GM21526 (cell line): ENCODE measurements at regions not wholly inside any gene's neighbourhood (a gene's known extent, or its start where the extent isn't known, plus 50 kb on each side); places are given as distances from the start of the nearest gene placed in this dataset.

Source experiments
- ATAC-seq: cut with Tn5 transposase; IDR thresholded peaks from one replicate; pipeline ENCODE4 v1.9.1; 2021; ENCODE audit warnings: moderate library complexity; ENCODE audit not compliant: unreplicated experiment, low FRiP score

DNA sequence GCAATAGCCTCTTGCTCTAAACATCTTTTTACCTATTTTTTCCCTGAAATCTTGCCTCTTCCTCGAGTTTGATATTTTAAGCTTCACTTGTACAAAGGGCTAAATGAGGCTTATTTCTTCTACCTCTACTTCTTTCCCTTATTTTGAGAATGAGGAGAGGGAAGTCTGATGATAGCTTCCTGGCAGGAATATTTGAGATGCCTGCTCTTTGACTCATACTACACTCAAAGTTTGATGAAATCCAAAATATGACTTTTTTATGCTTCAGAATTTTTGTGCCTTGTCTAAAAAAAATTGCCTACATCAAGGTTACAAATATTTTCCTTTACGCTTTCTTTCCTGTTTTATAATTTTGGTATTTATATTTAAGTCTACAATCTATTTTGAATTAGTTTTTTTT is 624.4 kb upstream of the PLXNA2 start:
- ATAC-seq, result no peak

DNA sequence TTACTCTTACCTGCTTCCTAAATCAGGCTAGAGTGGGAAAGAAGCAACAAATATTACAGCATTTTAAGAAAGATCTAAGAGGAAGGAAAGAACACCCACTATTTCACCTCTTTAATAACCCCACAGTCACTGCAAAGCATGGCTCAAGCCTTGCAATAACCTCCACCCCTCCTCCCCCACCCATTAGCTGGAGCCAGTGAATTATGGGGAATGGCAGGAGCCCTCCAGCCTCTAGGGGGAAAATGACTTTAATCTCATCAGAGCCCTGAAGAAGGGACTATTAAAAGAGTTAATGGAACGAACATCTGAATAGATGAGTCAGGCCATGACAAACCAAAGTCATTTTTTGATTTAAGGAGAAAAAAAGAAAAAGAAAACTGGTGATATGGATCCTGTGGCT is 630.7 kb upstream of the PLXNA2 start:
- ATAC-seq, result no peak

DNA sequence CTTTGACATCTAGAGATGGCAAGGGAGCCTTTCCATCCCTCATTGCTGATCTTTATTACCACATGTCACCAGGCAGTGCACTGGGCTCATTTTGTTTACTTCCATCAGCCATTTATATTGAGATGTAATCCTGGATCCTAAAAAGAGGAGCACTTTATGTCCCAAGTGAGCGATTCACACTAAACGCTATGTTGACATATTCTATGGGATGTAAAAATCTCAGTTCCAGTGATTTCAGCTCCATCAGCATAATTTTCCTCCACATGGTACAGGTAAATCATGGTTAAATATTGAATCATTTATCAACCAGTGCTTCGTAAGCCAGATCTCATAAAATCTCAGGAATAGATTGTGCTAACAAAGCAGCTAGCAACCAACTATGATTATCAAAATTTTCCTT is 634.8 kb upstream of the PLXNA2 start:
- ATAC-seq, result no peak

DNA sequence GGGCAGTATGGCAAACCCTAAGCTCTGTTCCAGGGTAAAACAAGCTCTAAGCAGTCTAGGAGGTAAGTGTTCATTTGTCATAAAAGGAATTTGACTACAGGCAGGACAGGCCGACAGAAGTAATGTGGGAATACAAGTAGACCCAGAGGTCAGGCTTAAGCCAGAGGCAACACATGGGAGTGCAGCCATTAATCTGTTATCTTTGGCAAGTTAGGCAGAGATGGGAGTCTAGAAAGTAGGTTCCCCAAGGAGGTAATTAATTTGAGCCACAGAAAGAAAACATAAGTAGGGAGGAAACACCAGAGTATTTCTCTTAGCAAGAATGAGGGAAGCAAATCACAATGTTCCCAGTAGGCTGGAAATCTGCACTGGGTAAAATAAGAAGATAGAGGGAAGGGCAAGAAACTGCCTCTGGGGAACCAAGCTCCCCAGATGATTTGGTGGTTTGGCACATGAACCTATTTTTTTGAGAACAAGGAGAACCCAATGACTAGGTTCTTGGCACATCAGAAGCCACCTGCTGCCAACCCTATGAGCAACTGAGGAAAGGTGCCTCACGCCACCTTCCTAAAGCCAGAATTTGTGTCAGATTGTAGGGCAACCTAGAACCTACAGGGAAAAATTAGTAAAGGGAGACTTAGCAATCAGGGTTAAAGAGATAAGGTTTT is 636.4 kb upstream of the PLXNA2 start:
- no peak for ATAC-seq

DNA sequence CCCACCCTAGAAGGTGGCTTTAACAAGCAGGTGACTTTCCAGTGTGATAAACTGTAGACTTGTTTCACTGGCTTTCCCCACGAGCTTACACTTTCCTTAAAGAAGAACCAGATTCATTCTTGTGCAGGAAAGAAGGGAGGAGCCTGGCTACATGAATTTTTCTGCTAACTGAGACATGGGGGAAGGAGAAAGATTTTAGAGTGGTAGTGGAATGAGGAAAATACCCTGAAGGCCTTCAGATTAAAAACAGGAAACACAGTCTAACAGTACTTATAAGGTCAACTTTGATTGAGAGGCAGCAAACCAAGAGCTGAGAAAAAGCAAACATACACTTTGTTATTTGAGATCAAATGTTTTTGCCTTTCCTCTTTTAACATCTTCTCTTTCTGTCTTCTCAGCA is 640.9 kb upstream of the PLXNA2 start:
- no peak for ATAC-seq

DNA sequence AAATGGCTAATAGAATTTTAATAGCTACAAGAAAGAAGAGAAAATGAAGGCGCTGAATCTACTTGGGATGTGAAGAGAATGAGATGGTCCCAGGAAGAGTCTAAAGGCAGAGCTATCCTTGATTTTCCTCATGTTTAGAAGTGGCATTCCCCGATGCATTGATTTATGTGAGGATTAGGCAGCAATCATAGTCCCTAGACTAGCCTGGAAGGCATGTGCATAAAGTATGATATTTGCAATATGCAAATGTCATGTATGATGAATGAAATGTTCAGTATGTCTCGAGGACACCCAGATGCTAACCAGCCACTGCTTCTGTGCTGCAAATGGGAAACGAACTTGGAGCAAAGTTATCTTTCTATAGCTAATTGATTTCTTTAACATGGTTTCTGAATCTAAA is 641.5 kb upstream of the PLXNA2 start:
- ATAC-seq, result no peak

DNA sequence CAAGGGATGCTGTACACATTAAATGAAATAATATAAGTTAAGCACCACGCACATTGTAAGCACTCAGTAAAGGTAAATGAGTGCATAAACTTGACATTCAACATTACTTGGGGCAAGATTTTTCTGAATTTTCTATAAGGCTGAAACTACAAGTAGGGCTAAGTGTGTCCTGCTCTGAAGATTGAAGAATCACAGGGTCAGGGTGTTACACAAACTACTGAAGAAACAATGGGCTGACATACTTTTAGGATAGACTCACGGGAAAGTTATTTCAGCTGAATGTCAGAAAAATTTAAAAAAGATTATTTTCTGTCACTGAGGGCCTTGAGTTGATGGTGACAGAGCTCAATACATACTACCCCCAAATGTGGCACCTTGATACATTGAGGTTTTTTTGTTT is 644.2 kb upstream of the PLXNA2 start:
- no peak for ATAC-seq

DNA sequence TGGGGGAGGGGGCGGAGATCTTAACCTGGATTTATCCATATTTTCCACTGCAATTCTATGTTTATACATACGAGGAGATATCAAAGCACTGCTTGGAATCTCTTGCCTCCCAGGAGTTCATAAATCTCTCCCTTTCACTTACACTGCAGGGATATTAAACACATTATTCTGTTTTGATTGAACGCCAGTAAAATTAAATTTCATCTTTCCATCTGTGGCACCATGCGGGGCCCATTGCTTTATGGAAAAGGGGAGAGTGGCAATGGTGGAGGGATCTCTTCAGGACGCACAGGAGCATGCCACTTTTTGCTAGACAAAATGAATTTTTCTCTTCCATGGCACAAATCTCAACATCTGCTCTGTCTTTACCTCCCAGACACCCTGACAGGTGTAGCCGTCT is 648.0 kb upstream of the PLXNA2 start:
- ATAC-seq, result no peak

DNA sequence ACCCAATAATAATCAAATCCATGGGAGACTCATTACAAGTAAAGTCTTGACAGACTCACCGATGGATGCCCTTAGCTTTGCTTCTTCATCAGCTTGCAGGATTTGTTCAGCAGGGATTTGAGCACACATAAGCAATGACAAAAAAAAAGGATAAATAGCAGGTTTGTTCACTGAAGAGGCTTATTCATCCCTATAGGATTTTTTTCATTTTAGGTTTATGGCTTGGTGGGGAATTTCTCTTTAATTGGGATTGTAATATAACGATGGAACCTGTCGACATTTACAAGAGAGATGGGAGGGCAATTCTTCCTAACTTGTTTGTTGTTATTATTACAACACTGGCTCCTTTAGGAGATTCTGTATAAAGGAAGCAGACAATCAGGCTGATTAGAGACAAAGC is 649.1 kb upstream of the PLXNA2 start:
- ATAC-seq, result no peak

DNA sequence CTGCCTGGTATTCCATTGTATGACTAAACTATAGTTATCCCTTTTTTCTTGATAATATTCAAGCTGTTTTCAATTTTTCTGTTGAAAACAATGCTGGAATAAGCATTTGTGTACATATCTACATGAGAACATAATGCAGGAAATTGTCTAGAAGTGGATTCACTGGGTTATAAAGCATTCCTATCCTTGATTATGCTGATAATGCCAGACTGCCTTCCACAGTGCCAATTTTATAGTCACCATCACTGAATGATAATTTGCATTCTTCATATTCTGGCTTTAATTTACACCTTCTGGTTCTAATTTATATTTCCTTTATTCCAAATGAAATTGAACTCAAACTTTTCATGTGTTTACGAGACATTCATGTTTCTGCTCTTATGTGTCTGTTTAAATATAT is 651.0 kb upstream of the PLXNA2 start:
- ATAC-seq, result no peak

DNA sequence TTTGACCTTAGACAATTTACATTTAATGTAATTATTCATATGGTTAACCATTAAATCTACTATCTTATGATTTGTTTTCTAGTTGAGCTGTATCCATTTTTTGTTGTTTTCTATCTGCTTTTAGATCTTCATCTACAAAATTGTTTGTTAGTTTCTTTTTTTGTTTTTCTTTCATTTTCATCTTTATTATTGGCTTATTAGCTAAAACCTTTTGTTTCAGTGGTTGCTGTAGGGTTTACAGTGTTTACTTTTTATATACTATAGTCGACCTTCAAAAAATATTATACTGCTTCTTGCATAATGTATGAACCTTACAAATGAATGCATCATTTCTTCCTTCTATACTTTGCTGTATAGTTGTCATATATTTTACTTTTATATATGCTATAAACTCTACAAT is 651.6 kb upstream of the PLXNA2 start:
- no peak for ATAC-seq

DNA sequence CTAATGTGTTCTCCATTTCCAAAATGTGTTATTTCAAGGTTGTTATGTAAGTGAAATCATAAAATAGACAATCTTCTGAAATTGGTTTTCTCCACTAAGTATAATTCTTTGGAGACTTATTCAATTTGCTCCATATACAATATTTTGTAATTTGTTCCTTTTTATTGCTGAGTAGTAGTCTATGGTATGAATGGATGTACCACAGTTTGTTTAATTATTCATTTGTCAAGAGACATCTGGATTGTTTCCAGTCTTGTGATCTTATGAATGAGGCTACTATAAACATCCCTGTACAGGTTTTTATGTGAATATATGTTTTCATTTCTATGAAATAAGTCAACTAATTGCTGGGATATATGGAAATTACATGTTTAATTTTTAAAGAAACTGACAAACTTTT is 652.6 kb upstream of the PLXNA2 start:
- no peak for ATAC-seq

DNA sequence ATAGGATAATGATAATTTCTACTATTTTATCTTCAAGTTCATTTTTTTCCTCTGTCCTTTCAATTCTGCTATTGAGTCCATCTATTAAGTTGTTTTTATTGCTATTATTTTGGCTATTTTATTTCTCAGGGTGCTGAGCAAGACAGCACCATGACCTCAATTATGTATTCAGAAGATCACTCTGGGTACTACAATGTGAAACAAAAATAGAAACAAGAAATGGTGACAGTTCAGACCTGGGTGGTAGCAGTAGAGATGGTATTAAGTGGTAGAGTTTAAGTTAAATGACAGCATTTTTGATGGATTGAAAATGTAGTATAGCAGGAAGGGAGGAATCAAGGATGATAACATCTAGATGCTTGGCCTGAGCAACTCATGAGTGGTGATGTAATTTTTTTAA is 655.3 kb upstream of the PLXNA2 start:
- ATAC-seq, result no peak

DNA sequence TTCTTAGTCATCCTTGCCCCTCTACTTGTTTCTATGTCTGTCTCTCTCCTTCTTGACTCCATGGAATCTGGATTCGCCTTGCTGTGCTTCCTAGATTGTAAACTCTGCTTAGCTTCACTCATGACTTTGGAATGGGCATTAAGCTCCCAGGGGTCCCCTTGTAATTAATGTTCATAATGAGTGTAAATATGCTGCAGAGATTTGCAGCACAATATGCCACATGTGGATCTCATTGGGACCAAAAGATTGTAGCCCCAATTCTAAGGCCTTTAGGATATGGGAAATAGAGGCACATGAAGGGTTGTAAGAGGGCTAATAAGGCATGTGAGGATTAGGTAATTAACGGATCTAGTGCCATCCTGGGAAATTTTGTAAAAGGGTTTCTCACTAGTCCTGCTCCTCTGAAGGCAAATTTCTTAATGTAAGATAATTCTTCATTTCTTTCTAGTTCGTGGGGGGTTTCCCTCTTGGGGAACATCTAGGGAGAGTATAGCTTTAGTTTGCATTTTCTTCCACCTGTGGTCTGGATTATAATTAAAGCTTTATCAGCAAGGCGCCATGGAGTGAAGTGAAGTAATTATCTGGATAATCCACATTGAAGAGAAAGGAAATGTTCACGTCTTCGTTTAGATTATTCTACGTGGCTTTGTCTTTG is 659.2 kb upstream of the PLXNA2 start:
- ATAC-seq, result no peak

DNA sequence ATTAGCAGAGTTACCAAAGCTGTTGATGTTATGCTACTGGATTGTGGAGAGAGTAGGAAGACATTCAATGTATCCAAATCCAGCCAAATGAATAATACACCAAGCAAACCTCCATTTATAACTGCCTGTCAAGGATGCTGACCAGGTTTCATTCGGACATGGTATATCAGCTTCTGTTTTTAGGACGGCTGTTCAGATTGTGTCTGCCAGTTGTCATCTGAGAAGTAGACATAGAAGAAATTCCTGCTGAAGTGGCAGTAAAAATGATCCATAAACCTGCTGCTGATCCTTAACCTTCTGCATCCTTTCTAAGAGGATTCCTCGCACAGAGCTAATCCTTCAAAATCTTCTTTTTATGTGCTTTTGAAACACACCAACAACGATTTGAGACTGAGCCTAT is 663.6 kb upstream of the PLXNA2 start:
- no peak for ATAC-seq

DNA sequence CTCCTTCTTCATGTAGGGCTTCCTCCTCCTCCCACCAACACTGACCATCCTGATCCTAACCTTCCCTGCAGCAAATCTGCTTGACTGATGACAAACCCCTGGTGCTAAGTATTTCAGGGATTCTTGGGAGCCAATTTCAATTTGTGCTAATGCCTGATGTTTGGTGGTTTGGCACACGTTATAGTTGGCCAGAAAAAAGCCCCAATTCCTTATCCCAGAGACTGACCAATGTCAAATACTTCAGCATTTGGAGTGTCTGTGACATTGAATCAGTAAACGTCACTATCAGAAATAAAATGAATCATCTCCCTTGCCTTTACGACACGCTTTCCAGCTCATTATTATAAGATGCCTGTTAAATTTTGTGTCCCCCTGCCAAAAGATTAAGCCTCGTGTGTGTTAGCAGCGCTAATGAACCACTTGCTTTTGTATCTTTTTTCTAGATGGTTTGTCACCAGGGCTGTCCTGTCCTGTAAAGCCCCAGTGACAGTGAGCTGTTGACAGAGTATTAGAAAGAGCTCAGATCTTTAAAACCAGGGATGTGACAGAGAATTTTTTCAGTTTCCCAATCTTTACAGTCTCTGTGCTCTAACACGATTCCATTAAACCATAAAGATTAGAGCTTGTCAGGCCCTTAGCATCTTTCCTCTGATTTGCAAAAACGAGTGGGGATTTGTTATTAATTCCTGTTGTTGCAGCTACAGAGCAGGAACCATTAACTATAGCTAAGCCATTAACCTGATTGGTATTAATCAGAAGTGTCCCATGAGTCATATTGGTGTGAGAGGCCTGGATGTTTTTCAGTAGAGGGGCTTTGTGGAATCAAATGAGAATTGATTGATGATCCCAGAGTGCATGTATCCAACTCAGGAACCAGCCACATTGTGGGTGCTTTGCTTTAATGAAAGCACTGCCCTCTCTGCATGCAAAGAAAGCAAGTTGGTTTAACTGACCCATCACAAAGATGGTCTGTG is 665.1 kb upstream of the PLXNA2 start:
- ATAC-seq, result no peak

DNA sequence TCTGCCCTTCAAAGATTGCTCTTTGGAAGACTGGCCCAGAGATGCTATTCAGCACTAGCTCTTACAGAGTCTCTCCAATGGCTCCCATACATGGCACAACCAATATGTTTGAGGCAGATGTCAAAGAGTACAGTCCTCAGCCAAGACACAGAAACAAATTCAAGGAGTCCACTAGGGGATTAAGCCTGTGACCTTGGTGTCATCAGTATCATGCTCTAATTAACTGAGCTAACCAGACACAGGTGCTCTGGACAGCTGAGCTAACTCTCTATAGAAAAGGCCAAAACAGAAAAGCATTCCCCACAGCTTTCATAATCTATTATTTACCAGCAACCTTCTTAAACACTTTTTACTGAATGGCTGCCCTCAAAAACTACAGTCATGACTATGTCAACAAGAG is 666.0 kb upstream of the PLXNA2 start:
- ATAC-seq, result no peak

DNA sequence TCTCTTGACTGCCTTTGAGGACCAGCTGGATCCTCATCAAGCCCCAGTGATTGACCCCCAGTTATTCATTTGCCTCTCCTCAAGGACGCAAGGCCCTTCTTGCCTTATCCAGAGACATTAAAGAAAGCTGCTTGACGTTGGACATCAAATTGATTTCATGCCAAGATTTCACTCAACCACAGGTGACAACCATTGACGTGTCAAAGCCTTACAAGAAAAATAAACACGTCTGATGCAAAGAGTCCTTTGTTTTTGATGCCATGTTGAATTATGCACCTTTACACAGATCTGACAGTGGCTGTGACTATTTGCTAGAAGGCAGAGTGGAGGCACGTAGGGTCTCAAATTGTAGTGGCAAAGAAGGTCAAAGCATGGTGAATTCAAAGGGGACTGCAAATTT is 666.2 kb upstream of the CAMK1G start:
- no peak for ATAC-seq

DNA sequence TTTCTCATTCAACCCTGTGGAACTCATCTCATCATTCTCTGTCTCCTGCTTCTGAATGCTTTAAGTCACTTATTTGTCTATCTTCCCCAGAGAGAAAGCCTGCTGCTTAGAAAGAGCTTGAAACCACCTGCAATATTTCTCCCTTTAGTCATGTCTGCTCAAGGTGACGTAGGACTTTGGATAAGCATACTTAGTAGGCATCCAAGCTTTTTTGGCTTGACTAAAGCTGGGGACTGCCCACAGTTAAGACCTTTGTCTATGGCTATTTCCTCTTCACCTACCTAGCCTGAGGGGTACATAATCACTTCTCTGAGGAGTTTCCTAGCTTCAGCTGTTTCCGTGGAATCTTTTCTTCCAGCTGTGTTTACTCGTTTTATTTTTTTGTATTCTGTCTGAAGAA is 665.8 kb upstream of the CAMK1G start:
- no peak for ATAC-seq

DNA sequence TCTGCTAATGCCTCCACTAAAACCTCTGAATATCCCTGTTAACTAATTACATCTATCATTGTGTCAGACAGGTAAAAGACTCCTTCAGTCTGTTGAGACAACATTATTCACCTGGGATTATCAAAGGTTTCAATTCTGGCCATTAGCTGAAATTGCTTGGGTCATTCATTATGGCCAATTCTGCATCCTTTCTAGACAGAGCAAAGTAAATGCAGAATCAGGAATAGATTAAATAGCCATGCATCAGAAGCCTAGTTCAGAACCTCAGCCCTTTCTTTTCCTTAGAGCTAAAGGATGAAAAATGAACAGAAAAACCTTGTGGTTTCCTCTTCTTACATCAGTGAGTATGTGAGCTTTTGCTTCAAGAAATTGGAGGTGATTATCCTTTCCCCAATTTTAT is 665.4 kb upstream of the CAMK1G start:
- no peak for ATAC-seq

DNA sequence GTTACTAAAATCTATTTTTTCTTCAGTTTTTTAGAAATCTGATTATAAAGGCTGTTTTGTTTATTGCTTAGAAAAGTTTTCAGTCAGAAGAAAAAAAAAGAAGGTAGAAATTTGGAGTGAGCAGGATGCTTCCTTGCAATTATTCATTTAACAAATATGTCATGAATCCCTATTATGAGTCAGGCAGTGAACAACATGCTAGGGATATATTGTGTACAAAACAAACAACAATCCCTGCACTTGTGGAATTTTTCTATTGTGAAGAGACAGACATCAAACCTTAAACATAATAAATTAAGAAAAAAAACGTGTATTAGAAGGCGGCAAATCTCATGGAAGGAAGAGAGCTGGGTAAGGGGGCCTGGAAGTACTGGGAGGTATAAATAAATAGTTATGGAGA is 664.1 kb upstream of the CAMK1G start:
- no peak for ATAC-seq

DNA sequence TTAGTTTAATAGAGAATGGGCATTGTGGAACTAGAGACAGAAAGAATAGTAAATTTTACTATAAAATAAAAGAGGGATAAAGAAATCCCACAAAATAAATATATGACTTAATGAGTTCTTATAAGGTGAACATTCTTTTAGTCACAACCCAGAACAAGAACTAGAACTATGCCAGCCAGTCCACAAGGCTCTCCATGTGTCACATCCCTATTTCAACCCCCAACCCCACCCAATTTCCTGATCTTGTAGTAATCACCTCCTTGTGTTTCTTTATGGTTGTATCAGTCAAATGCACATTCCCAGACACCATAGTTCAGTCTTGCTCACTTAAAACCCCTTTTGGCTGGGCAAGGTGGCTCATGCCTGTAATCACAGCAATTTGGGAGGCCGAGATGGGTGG is 662.3 kb upstream of the CAMK1G start:
- no peak for ATAC-seq
